ENCODE measurements at regions not wholly inside any gene's neighbourhood (a gene's known extent, or its start where the extent isn't known, plus 50 kb on each side); places are given as distances from the start of the nearest gene placed in this dataset.

- ATAC-seq (replicated peaks) (no peak), DNase-seq (no peak)
- Mint-ChIP-seq H3K4me3 (no peak overlapping the region), H3K4me1 (no peaks in the 10 kb centered on the region), H3K9me3 (peaks cover 3% of the 10 kb centered on the region in 2 donors), H3K36me3 (no peaks in the 10 kb centered on the region), H3K27ac (no peak overlapping the region), H3K27me3 (no peaks in the 10 kb centered on the region)
Measured at GRCh38 chr4:188619456-188620149, 480.4 kb downstream of the TRIML1 start.

GRCh38 chr4:188620608-188621007, 481.4 kb downstream of the TRIML1 start:
- DNase-seq (no peak), ATAC-seq (replicated peaks) (no peak)
- Mint-ChIP-seq H3K9me3 (peaks cover 3% of the 10 kb centered on the region in 2 donors), H3K27ac (no peak overlapping the region), H3K4me1 (no peaks in the 10 kb centered on the region), H3K4me3 (no peak overlapping the region), H3K27me3 (no peaks in the 10 kb centered on the region), H3K36me3 (no peaks in the 10 kb centered on the region)

GRCh38 chr4:188623314-188623854, 484.1 kb downstream of the TRIML1 start:
- peaks cover 0 to 1% of the 10 kb centered on the region in 2 donors for H3K9me3 Mint-ChIP-seq
- DNase-seq: no peak
- no peaks in the 10 kb centered on the region for H3K4me1 Mint-ChIP-seq
- no peaks in the 10 kb centered on the region for H3K36me3 Mint-ChIP-seq
- no peak overlapping the region for H3K27ac Mint-ChIP-seq
- ATAC-seq (replicated peaks): no peak
- H3K27me3 Mint-ChIP-seq: no peaks in the 10 kb centered on the region
- no peak overlapping the region for H3K4me3 Mint-ChIP-seq

DNA sequence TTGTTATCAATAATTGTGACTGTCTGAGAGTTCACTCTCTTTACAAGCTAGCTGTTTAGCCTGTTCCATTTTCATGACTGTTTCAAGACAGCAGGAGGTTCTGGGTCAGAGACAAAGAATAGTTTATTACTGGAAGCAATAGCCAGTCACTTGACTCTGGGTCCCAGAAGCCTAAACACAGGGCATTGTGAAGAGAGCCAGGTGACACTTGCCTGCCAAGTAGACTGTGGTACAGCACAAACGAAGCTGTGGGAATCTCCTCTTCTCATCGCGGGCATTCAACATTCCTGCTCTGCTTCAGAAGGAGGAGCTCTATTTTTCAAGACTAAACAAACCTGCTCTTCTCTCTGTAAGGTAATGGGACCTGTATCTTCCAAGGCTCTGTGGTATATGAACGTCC, 485.1 kb downstream of the TRIML1 start:
- ATAC-seq (replicated peaks) (no peak), DNase-seq (no peak)
- H3K36me3 Mint-ChIP-seq: no peaks in the 10 kb centered on the region
- H3K27ac Mint-ChIP-seq: no peak overlapping the region
- H3K4me1 Mint-ChIP-seq: no peaks in the 10 kb centered on the region
- H3K9me3 Mint-ChIP-seq: peaks cover 0 to 1% of the 10 kb centered on the region in 2 donors
- H3K27me3 Mint-ChIP-seq: no peaks in the 10 kb centered on the region
- H3K4me3 Mint-ChIP-seq: no peak overlapping the region

DNA sequence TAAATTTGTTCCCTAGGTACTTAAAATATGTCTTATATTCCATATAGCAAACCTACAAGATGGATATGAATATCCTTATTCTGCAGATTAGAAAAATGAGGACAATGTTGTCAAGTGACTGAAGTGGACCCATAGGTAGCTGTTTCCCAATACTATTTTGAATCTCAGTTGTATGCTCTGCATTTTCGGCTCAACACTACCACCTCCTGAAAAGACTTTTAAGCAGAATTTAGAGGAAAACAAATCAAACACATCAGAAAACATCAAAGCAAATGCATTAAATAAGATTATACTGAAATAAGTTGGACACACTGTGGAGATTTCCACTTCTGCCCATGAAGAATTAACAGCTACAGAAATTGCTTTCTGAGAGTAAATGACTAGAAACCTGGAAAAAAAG, 488.7 kb downstream of the TRIML1 start:
- H3K9me3 Mint-ChIP-seq: peaks cover 7 to 10% of the 10 kb centered on the region in 2 donors
- no peak for ATAC-seq (replicated peaks)
- H3K4me3 Mint-ChIP-seq: no peak overlapping the region
- no peaks in the 10 kb centered on the region for H3K36me3 Mint-ChIP-seq
- no peak overlapping the region for H3K27ac Mint-ChIP-seq
- H3K27me3 Mint-ChIP-seq: no peaks in the 10 kb centered on the region
- no peaks in the 10 kb centered on the region for H3K4me1 Mint-ChIP-seq
- DNase-seq: no peak

GRCh38 chr4:188639479-188640100, 500.3 kb downstream of the TRIML1 start:
- no peak overlapping the region for H3K27ac Mint-ChIP-seq
- no peaks in the 10 kb centered on the region for H3K36me3 Mint-ChIP-seq
- ATAC-seq (replicated peaks): no peak
- no peaks in the 10 kb centered on the region for H3K4me1 Mint-ChIP-seq
- no peaks in the 10 kb centered on the region for H3K27me3 Mint-ChIP-seq
- peaks cover 2 to 3% of the 10 kb centered on the region in 2 donors for H3K9me3 Mint-ChIP-seq
- no peak overlapping the region for H3K4me3 Mint-ChIP-seq
- DNase-seq: no peak

- no peak overlapping the region for H3K4me3 Mint-ChIP-seq
- DNase-seq: no peak
- H3K9me3 Mint-ChIP-seq: peaks cover 0 to 5% of the 10 kb centered on the region in 2 donors
- ATAC-seq (replicated peaks): no peak
- H3K27ac Mint-ChIP-seq: no peak overlapping the region
- no peaks in the 10 kb centered on the region for H3K4me1 Mint-ChIP-seq
- no peaks in the 10 kb centered on the region for H3K27me3 Mint-ChIP-seq
- H3K36me3 Mint-ChIP-seq: no peaks in the 10 kb centered on the region
Measured at GRCh38 chr4:188647820-188648370, 508.7 kb downstream of the TRIML1 start.

DNA sequence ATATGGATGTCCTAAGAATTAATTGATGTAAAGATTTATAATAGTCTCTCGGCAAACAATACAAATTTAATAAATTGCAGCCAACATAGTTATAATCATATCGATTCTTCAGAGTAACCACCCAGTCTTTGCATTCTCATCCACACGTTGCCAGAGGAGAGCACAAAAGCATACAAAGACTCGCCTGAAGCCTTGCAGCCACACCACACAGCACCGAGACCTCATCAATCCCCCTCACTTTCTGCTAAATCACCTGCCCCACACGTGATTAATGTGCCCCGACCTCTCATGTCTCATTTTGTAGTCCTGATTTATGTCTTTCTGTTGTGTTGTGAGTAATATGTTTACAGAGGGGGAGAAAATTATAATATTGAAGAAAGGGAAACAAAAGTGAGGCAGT, 510.4 kb downstream of the TRIML1 start:
- Mint-ChIP-seq H3K4me3 (no peak overlapping the region), H3K27me3 (no peaks in the 10 kb centered on the region), H3K9me3 (peaks cover 0 to 5% of the 10 kb centered on the region in 2 donors), H3K36me3 (no peaks in the 10 kb centered on the region), H3K27ac (no peak overlapping the region), H3K4me1 (no peaks in the 10 kb centered on the region)
- DNase-seq: no peak
- ATAC-seq (replicated peaks): no peak

DNA sequence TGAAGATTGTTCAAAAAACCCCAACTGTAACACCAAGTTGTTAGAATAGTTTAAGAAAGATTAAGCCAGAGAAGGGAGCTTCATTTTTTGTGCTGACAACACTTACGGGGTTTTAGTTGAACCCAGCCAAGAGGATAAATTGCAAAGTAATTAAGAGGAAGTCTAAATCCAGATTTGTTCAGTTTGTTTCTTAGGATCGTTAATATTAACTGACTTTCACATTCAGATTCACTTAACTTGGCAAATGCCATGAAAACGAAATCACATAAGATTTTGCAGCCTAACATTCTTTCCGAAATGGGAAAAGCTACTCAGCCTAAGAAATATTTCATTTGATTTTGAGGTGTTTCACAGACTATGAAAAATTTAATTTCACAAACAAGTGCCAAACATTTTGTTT, 511.3 kb downstream of the TRIML1 start:
- H3K36me3 Mint-ChIP-seq: no peaks in the 10 kb centered on the region
- H3K27ac Mint-ChIP-seq: no peak overlapping the region
- H3K4me3 Mint-ChIP-seq: no peak overlapping the region
- H3K4me1 Mint-ChIP-seq: no peaks in the 10 kb centered on the region
- H3K9me3 Mint-ChIP-seq: peaks cover 0 to 7% of the 10 kb centered on the region in 2 donors
- DNase-seq (no peak), ATAC-seq (replicated peaks) (no peak)
- H3K27me3 Mint-ChIP-seq: no peaks in the 10 kb centered on the region

DNA sequence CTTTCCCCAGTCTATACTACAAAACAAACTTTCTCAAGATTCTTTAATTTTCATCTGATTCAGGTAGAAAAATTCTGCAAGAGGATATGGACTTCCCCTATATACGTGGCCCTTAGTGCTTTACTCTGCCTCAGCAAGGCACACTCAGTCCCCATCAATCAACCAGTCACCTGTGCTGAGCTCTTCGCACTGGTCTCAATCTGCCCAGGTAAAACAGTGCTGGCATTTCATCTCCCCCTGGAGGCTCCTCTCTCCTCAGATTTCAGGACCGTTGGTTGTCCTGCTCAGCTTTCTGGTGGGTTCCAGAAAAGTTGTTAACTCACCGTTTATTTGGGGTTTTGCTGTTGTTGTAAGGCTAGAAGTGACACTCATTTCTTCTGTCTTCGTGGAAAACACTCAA, 518.1 kb downstream of the TRIML1 start:
- Mint-ChIP-seq H3K27ac (no peak overlapping the region), H3K4me1 (no peaks in the 10 kb centered on the region), H3K4me3 (no peak overlapping the region), H3K36me3 (no peaks in the 10 kb centered on the region), H3K9me3 (peaks cover 0 to 4% of the 10 kb centered on the region in 2 donors), H3K27me3 (no peaks in the 10 kb centered on the region)
- ATAC-seq (replicated peaks): no peak
- DNase-seq: no peak

- ATAC-seq (replicated peaks): no peak
- DNase-seq: no peak
- H3K9me3 Mint-ChIP-seq: peaks cover 4 to 5% of the 10 kb centered on the region in 2 donors
- H3K27me3 Mint-ChIP-seq: no peaks in the 10 kb centered on the region
- H3K36me3 Mint-ChIP-seq: no peaks in the 10 kb centered on the region
- no peak overlapping the region for H3K4me3 Mint-ChIP-seq
- H3K4me1 Mint-ChIP-seq: no peaks in the 10 kb centered on the region
- no peak overlapping the region for H3K27ac Mint-ChIP-seq
Measured at GRCh38 chr4:188658958-188659522, 519.8 kb downstream of the TRIML1 start.

DNA sequence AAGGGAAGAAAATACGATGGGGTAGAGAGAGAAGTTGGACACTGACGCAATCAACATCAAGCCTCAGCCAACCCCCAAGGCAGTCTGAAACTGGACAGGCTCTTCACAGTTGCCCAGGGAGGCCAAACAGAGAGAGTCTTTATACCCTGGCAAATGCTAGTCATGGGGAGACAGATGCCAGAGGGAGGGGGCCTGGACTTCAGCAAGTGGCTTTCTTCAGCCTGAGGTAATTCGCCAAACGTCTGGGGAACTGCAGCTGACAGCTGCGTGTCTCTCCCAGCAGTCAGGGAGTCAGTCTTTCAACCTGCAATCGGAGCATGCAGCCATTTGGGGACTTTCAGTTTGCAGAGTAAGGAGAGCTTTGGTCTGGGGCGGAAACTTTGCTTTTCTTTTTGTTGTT, 521.6 kb downstream of the TRIML1 start:
- ATAC-seq (replicated peaks) (no peak), DNase-seq (no peak)
- no peak overlapping the region for H3K4me3 Mint-ChIP-seq
- H3K27me3 Mint-ChIP-seq: no peaks in the 10 kb centered on the region
- H3K27ac Mint-ChIP-seq: no peak overlapping the region
- no peaks in the 10 kb centered on the region for H3K4me1 Mint-ChIP-seq
- H3K9me3 Mint-ChIP-seq: peaks cover 3 to 4% of the 10 kb centered on the region in 2 donors
- H3K36me3 Mint-ChIP-seq: no peaks in the 10 kb centered on the region

- ATAC-seq (replicated peaks) (no peak), DNase-seq (no peak)
- H3K27ac Mint-ChIP-seq: no peak overlapping the region
- H3K9me3 Mint-ChIP-seq: peaks cover 3 to 4% of the 10 kb centered on the region in 2 donors
- no peaks in the 10 kb centered on the region for H3K4me1 Mint-ChIP-seq
- no peaks in the 10 kb centered on the region for H3K27me3 Mint-ChIP-seq
- no peaks in the 10 kb centered on the region for H3K36me3 Mint-ChIP-seq
- no peak overlapping the region for H3K4me3 Mint-ChIP-seq
Measured at GRCh38 chr4:188661502-188661901, 522.3 kb downstream of the TRIML1 start.

DNA sequence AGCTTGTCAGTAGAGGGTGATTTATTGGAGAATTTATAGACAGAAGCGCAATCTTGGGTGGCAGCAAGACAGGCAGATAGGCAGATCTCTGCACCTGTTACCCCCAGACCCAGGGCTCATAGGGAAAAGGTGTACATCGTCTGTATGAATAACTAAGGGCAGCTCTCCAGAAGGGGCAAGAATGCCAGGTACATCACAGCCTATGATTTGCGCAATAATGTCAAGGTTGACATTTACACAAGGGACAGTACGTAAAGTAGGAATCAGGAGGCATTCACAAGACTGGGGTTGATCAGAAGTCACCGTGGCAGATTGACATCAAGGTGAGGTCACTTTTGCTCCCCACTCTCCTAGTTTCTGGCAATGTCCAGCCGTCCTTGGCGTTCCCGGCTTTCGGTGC, 524.1 kb downstream of the TRIML1 start:
- H3K36me3 Mint-ChIP-seq: no peaks in the 10 kb centered on the region
- DNase-seq: no peak
- no peak overlapping the region for H3K27ac Mint-ChIP-seq
- no peak overlapping the region for H3K4me3 Mint-ChIP-seq
- no peak for ATAC-seq (replicated peaks)
- H3K4me1 Mint-ChIP-seq: no peaks in the 10 kb centered on the region
- no peaks in the 10 kb centered on the region for H3K27me3 Mint-ChIP-seq
- peaks cover 4 to 6% of the 10 kb centered on the region in 2 donors for H3K9me3 Mint-ChIP-seq

Data from stimulated activated naive B cell treated with anti-CD40 and anti-IgM and Interleukin-4, amounts not matched to agents 10 μg/mL and 1 μg/mL and 100 μg/mL, for 72 hours (primary cell).